ENCODE measurements at regions not wholly inside any gene's neighbourhood (a gene's known extent, or its start where the extent isn't known, plus 50 kb on each side); places are given as distances from the start of the nearest gene placed in this dataset.

GRCh38 chrX:55357236-55357635, 92.5 kb upstream of the PAGE3 start (continued):
- TF ChIP-seq ZNF462 (CRISPR knock-in tag; IDR thresholded peaks at IDR 0.05) (no peak), EZH2 (IDR thresholded peaks at IDR 0.05; ENCODE audit: low read depth, unreplicated experiment) (no peak), ZNF331 (CRISPR knock-in tag; IDR thresholded peaks at IDR 0.05; ENCODE audit: low read depth) (no peak), ZNF114 (CRISPR knock-in tag; IDR thresholded peaks at IDR 0.05) (no peak)

GRCh38 chrX:55379396-55379795, 72.5 kb upstream of the MAGEH1 start:
- Mint-ChIP-seq H3K4me1 (no peaks in the 10 kb centered on the region), H3K36me3 (ENCODE audit: low read depth) (0 out of 3 replicates have a peak, but pooled peaks cover 3% of the 10 kb centered on the region), H3K4me3 (no peak overlapping the region), H3K9me3 (peaks cover 72% of the 10 kb centered on the region), H3K27me3 (ENCODE audit: insufficient read depth, low read depth, poor library complexity) (no peaks in the 10 kb centered on the region), H3K27ac (no peak overlapping the region)
- no peak overlapping the region for H2AFZ ChIP-seq
- H3K4me3 ChIP-seq, result no peak overlapping the region
- no peaks in the 10 kb centered on the region for H3F3A ChIP-seq (replicated peaks; ENCODE audit: low read depth)
- H3K4me1 ChIP-seq (ENCODE audit: insufficient read depth), result no peaks in the 10 kb centered on the region
- DNase-seq (ENCODE audit: low spot score) (no peak), ATAC-seq (no peak)
- H3K27me3 ChIP-seq (ENCODE audit: insufficient read depth), result no peaks in the 10 kb centered on the region
- no peaks in the 10 kb centered on the region for H3K9me2 ChIP-seq (ENCODE audit: insufficient read depth)
- no peaks in the 10 kb centered on the region for H4K20me1 ChIP-seq (replicated peaks; ENCODE audit: insufficient read depth)
- no peaks in the 10 kb centered on the region for H3K36me3 ChIP-seq (ENCODE audit: insufficient read depth)
- TF ChIP-seq EZH2 (IDR thresholded peaks at IDR 0.05; ENCODE audit: low read depth, unreplicated experiment) (no peak), EZH2phosphoT487 (IDR thresholded peaks at IDR 0.05; ENCODE audit: unreplicated experiment) (no peak), JUNB (IDR thresholded peaks at IDR 0.05; ENCODE audit: unreplicated experiment) (no peak), STAT1 (IDR thresholded peaks at IDR 0.05; ENCODE audit: unreplicated experiment) (no peak), ZNF331 (CRISPR knock-in tag; IDR thresholded peaks at IDR 0.05; ENCODE audit: low read depth) (no peak), ETS1 (IDR thresholded peaks at IDR 0.05) (no peak), CREB1 (CRISPR knock-in tag; IDR thresholded peaks at IDR 0.05; ENCODE audit: low read depth) (no peak), POLR2AphosphoS5 (IDR thresholded peaks at IDR 0.05; ENCODE audit: low read depth) (no peak), ZNF114 (CRISPR knock-in tag; IDR thresholded peaks at IDR 0.05) (no peak)
- TF ChIP-seq, protein P1, sequence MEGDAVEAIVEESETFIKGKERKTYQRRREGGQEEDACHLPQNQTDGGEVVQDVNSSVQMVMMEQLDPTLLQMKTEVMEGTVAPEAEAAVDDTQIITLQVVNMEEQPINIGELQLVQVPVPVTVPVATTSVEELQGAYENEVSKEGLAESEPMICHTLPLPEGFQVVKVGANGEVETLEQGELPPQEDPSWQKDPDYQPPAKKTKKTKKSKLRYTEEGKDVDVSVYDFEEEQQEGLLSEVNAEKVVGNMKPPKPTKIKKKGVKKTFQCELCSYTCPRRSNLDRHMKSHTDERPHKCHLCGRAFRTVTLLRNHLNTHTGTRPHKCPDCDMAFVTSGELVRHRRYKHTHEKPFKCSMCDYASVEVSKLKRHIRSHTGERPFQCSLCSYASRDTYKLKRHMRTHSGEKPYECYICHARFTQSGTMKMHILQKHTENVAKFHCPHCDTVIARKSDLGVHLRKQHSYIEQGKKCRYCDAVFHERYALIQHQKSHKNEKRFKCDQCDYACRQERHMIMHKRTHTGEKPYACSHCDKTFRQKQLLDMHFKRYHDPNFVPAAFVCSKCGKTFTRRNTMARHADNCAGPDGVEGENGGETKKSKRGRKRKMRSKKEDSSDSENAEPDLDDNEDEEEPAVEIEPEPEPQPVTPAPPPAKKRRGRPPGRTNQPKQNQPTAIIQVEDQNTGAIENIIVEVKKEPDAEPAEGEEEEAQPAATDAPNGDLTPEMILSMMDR (conservative IDR thresholded peaks at IDR 0.05; ENCODE audit: low read depth in 2 of 2), result no peak
- no peaks in the 10 kb centered on the region for H3K79me2 ChIP-seq (replicated peaks; ENCODE audit: insufficient read depth)
- no peak overlapping the region for H3K4me2 ChIP-seq
- no peak overlapping the region for H3K27ac ChIP-seq (ENCODE audit: low read depth)

Data from GM23338 (cell line).